CD4-positive, alpha-beta T cell (primary cell): ENCODE measurements at regions not wholly inside any gene's neighbourhood (a gene's known extent, or its start where the extent isn't known, plus 50 kb on each side); places are given as distances from the start of the nearest gene placed in this dataset.

Source experiments
- ATAC-seq: fragments of 200-7000 bp; cut with Tn5 transposase; one replicate; pipeline ENCODE4 v1.10.0; 2022; ENCODE audit warnings: mild to moderate bottlenecking; ENCODE audit not compliant: poor library complexity
- CTCF ChIA-PET: fragments of 350-600 bp; sonication (Branson Sonifier 250); formaldehyde crosslinking; loops from one replicate; lab custom pipeline; 2021; ENCODE audit warnings: antibody characterized with exemption, inconsistent platforms; lab: Charles Lee
- POLR2A ChIA-PET: fragments of 350-600 bp; sonication (Branson Sonifier 250); formaldehyde crosslinking; loops from one replicate; lab custom pipeline; 2021; ENCODE audit warnings: antibody characterized with exemption, inconsistent platforms; lab: Charles Lee
- DNase-seq, 14 experiments: peaks; one replicate each; pipeline ENCODE4 v3.0.0-alpha.2; 2013 to 2020; ENCODE audit warnings: mixed read lengths in 2 of 14
- H3K27ac ChIP-seq, 2 donors: one replicate each; pipeline versions ENCODE4 v1.5.1 to v1.7.0; 2013; ENCODE audit warnings: low read length in 2 of 2, low read depth in 1 of 2, mild to moderate bottlenecking in 1 of 2
- H3K27me3 ChIP-seq, 2 experiments: 1 replicate in 1 of 2; 2 replicates in 1 of 2; pipeline versions ENCODE4 v1.6.1 to v1.7.0; 2013; ENCODE audit warnings: low read length in 2 of 2, control low read depth in 1 of 2, mild to moderate bottlenecking in 1 of 2, moderate library complexity in 1 of 2; ENCODE audit not compliant: insufficient read depth in 2 of 2, control insufficient read depth in 1 of 2
- H3K36me3 ChIP-seq: one replicate; pipeline ENCODE4 v1.6.1; 2013; ENCODE audit warnings: low read length, control low read depth; ENCODE audit not compliant: insufficient read depth
- H3K4me1 ChIP-seq: one replicate; pipeline ENCODE4 v1.6.1; 2013; ENCODE audit warnings: low read length, control low read depth; ENCODE audit not compliant: insufficient read depth
- H3K4me3 ChIP-seq: one replicate; pipeline ENCODE4 v1.5.1; 2013; ENCODE audit warnings: mild to moderate bottlenecking, low read length, moderate library complexity
- H3K9me3 ChIP-seq, 2 experiments: 1 replicate in 1 of 2; 2 replicates in 1 of 2; pipeline versions ENCODE4 v1.6.1 to v1.7.0; 2013; ENCODE audit warnings: low read length in 2 of 2, mild to moderate bottlenecking in 2 of 2, control low read depth in 1 of 2, moderate library complexity in 1 of 2; ENCODE audit not compliant: control insufficient read depth in 1 of 2, insufficient read depth in 1 of 2
- H3K27ac Mint-ChIP-seq: one replicate; pipeline ENCODE4 v1.8.0; 2020; ENCODE audit warnings: mixed read lengths
- H3K27me3 Mint-ChIP-seq: one replicate; pipeline ENCODE4 v1.8.0; 2021; ENCODE audit warnings: mixed read lengths
- H3K36me3 Mint-ChIP-seq: one replicate; pipeline ENCODE4 v1.8.0; 2021; ENCODE audit warnings: low read depth, mixed read lengths
- H3K4me1 Mint-ChIP-seq: one replicate; pipeline ENCODE4 v1.8.0; 2021; ENCODE audit warnings: low read depth, mixed read lengths
- H3K4me3 Mint-ChIP-seq: one replicate; pipeline ENCODE4 v1.8.0; 2020; ENCODE audit warnings: mild to moderate bottlenecking, mixed read lengths
- H3K9me3 Mint-ChIP-seq: one replicate; pipeline ENCODE4 v1.8.0; 2020; ENCODE audit warnings: mixed read lengths
- CTCF ChIP-seq: fragments of 200-600 bp; IDR thresholded peaks from one replicate; pipeline ENCODE4 v1.8.0; 2022; ENCODE audit warnings: antibody characterized with exemption, mild to moderate bottlenecking
- intact Hi-C, 2 experiments: fragments of 100-400 bp; cut with DNase I in 1 of 2; cut with micrococcal nuclease in 1 of 2; formaldehyde crosslinking; loops; one replicate each; pipeline versions ENCODE4 v1.15.1 to v1.9.0; 2023 to 2025; cut with DNase I, micrococcal nuclease

GRCh38 chr18:59959606-59960005 is 59.8 kb downstream of the PMAIP1 start:
- Mint-ChIP-seq H3K9me3 (no peaks in the 10 kb centered on the region), H3K27ac (no peak overlapping the region), H3K27me3 (peaks cover under 1% of the 10 kb centered on the region), H3K36me3 (no peaks in the 10 kb centered on the region), H3K4me1 (peaks cover 4% of the 10 kb centered on the region), H3K4me3 (no peak overlapping the region)
- ChIA-PET POLR2A (no interaction called here), CTCF (no interaction called here)
- Histone ChIP-seq H3K36me3 (no peaks in the 10 kb centered on the region), H3K4me1 (no peaks in the 10 kb centered on the region), H3K27me3 (no peaks in the 10 kb centered on the region), H3K27ac (no peak overlapping the region), H3K9me3 (no peaks in the 10 kb centered on the region), H3K4me3 (no peak overlapping the region)
- no peak for TF ChIP-seq CTCF
- ATAC-seq, result no peak
- DNase-seq, result no peak
- intact Hi-C loops, result loop anchor here in 1 of 2 experiments (10.0 kb wide), 1 partner anchor 65 kb away; the partner anchor contains the start of gene PMAIP1

- DNase-seq, result no peak
- Mint-ChIP-seq H3K4me1 (peaks cover 7% of the 10 kb centered on the region), H3K4me3 (no peak overlapping the region), H3K36me3 (no peaks in the 10 kb centered on the region), H3K27ac (no peak overlapping the region), H3K27me3 (no peaks in the 10 kb centered on the region), H3K9me3 (no peaks in the 10 kb centered on the region)
- no peaks in the 10 kb centered on the region for H3K27me3 ChIP-seq
- H3K9me3 ChIP-seq, result no peaks in the 10 kb centered on the region
- H3K4me3 ChIP-seq, result no peak overlapping the region
- H3K4me1 ChIP-seq, result no peaks in the 10 kb centered on the region
- H3K27ac ChIP-seq, result no peak overlapping the region
- intact Hi-C loops, result loop anchor here in 1 of 2 experiments (10.0 kb wide), 1 partner anchor 64 kb away; the partner anchor contains the start of gene PMAIP1
- ATAC-seq, result no peak
- TF ChIP-seq CTCF, result no peak
- no peaks in the 10 kb centered on the region for H3K36me3 ChIP-seq
- POLR2A ChIA-PET, result no interaction called here
- CTCF ChIA-PET, result no interaction called here
Observed at GRCh38 chr18:59959073-59959472, 59.3 kb downstream of the PMAIP1 start.

- no peak for TF ChIP-seq CTCF
- CTCF ChIA-PET, result no interaction called here
- Mint-ChIP-seq H3K4me3 (no peak overlapping the region), H3K27me3 (no peaks in the 10 kb centered on the region), H3K9me3 (no peaks in the 10 kb centered on the region), H3K27ac (no peak overlapping the region), H3K36me3 (no peaks in the 10 kb centered on the region), H3K4me1 (peaks cover 7% of the 10 kb centered on the region)
- DNase-seq (peak in 1 of 14 experiments; percentile 16), ATAC-seq (no peak)
- no peaks in the 10 kb centered on the region for H3K4me1 ChIP-seq
- H3K27ac ChIP-seq, result no peak overlapping the region
- no peaks in the 10 kb centered on the region for H3K36me3 ChIP-seq
- POLR2A ChIA-PET, result no interaction called here
- no peaks in the 10 kb centered on the region for H3K9me3 ChIP-seq
- no peaks in the 10 kb centered on the region for H3K27me3 ChIP-seq
- H3K4me3 ChIP-seq, result no peak overlapping the region
- intact Hi-C loops, result loop anchor here in 1 of 2 experiments (10.0 kb wide), 1 partner anchor 63 kb away; the partner anchor contains the start of gene PMAIP1
Observed at GRCh38 chr18:59957957-59958356, 58.2 kb downstream of the PMAIP1 start.
